GM23248 (cell line): ENCODE measurements at regions not wholly inside any gene's neighbourhood (a gene's known extent, or its start where the extent isn't known, plus 50 kb on each side); places are given as distances from the start of the nearest gene placed in this dataset.
A peak's percentile ranks its signal among the peaks of the same experiment; 100 is the strongest.

Experiments
- DNase-seq: peaks from one replicate; pipeline ENCODE4 v3.0.0-alpha.2; 2015
- H2AFZ ChIP-seq: fragments of 200-600 bp; sonication (generic); 2 replicates; pipeline ENCODE4 v1.6.1; 2016; ENCODE audit warnings: antibody characterized with exemption
- H3F3A ChIP-seq: fragments of 200-600 bp; sonication (generic); 2 replicates; pipeline ENCODE4 v1.6.1; 2016; ENCODE audit warnings: mild to moderate bottlenecking, antibody characterized with exemption, mixed run types; ENCODE audit not compliant: insufficient read depth
- H3K27ac ChIP-seq: fragments of 200-600 bp; sonication (generic); 2 replicates; pipeline ENCODE4 v1.5.1; 2016; ENCODE audit warnings: mild to moderate bottlenecking
- H3K27me3 ChIP-seq: fragments of 200-600 bp; sonication (generic); replicated peaks from 2 replicates; pipeline ENCODE4 v1.6.1; 2016; ENCODE audit warnings: mild to moderate bottlenecking; ENCODE audit not compliant: insufficient read depth
- H3K36me3 ChIP-seq: fragments of 200-600 bp; sonication (generic); 2 replicates; pipeline ENCODE4 v1.6.1; 2016; ENCODE audit warnings: low read depth, mild to moderate bottlenecking
- H3K4me1 ChIP-seq: fragments of 200-600 bp; sonication (generic); 2 replicates; pipeline ENCODE4 v1.6.1; 2016; ENCODE audit warnings: mild to moderate bottlenecking; ENCODE audit not compliant: insufficient read depth
- H3K4me2 ChIP-seq: fragments of 200-600 bp; sonication (generic); one replicate; pipeline ENCODE4 v1.6.1; 2016; ENCODE audit warnings: mild to moderate bottlenecking; ENCODE audit not compliant: unreplicated experiment
- H3K4me3 ChIP-seq: fragments of 200-600 bp; sonication (generic); 2 replicates; pipeline ENCODE4 v1.5.1; 2016; ENCODE audit warnings: mild to moderate bottlenecking
- H3K79me2 ChIP-seq: fragments of 200-600 bp; sonication (generic); 2 replicates; pipeline ENCODE4 v1.6.1; 2016; ENCODE audit warnings: mild to moderate bottlenecking; ENCODE audit not compliant: insufficient read depth
- H3K9ac ChIP-seq: fragments of 200-600 bp; sonication (generic); 2 replicates; pipeline ENCODE4 v1.6.1; 2016; ENCODE audit warnings: mild to moderate bottlenecking
- H3K9me2 ChIP-seq: fragments of 200-600 bp; sonication (generic); 2 replicates; pipeline ENCODE4 v1.6.1; 2016; ENCODE audit warnings: mixed run types, mild to moderate bottlenecking, moderate library complexity; ENCODE audit not compliant: insufficient read depth
- H3K9me3 ChIP-seq: fragments of 200-600 bp; sonication (generic); one replicate; pipeline ENCODE4 v1.6.1; 2017; ENCODE audit warnings: low read depth
- H4K20me1 ChIP-seq: fragments of 200-600 bp; sonication (generic); 2 replicates; pipeline ENCODE4 v1.6.0; 2016; ENCODE audit not compliant: insufficient read depth
- EZH2 ChIP-seq: fragments of 200-600 bp; sonication (generic); IDR thresholded peaks from 2 replicates; pipeline ENCODE4 v1.6.1; 2018; ENCODE audit warnings: antibody characterized with exemption, mild to moderate bottlenecking; ENCODE audit not compliant: insufficient read depth, poor library complexity, severe bottlenecking
- EZH2phosphoT487 ChIP-seq: fragments of 200-600 bp; sonication (generic); IDR thresholded peaks from 2 replicates; pipeline ENCODE4 v1.6.1; 2018; ENCODE audit warnings: antibody characterized with exemption, moderate library complexity, mild to moderate bottlenecking, low read depth; ENCODE audit not compliant: insufficient read depth
- WGBS, 2 experiments: methylation state at CpG; one replicate each; pipeline ENCODE4 v1.1.6; 2015 to 2017; ENCODE audit warnings: low lambda C conversion rate in 2 of 2, low coverage in 1 of 2; ENCODE audit errors: missing lambda C conversion rate in 2 of 2; 5-methylcytosine and 5-hydroxymethylcytosine counted together
- in situ Hi-C: fragments of 300-500 bp; cut with MboI; formaldehyde crosslinking; loops from 2 replicates; pipeline ENCODE4 v1.15.0; 2020

- no peaks in the 10 kb centered on the region for H3K9me3 ChIP-seq
- peak; percentile 63 for DNase-seq
- peak overlapping the region; percentile 36 for H3K4me2 ChIP-seq
- 58 to 64% methylated on average over 1 of the region's 1 CpG for WGBS, 2 experiments
- no peak for TF ChIP-seq EZH2
- TF ChIP-seq EZH2phosphoT487, result no peak
- in situ Hi-C loops, result no loop called here
- peaks cover 14% of the 10 kb centered on the region for H3K4me1 ChIP-seq
- no peaks in the 10 kb centered on the region for H3K79me2 ChIP-seq
- H3K9me2 ChIP-seq, result no peaks in the 10 kb centered on the region
- no peak overlapping the region for H3K9ac ChIP-seq
- H3K4me3 ChIP-seq, result no peak overlapping the region
- H3K27me3 ChIP-seq, result no peaks in the 10 kb centered on the region
- H4K20me1 ChIP-seq, result no peaks in the 10 kb centered on the region
- H3F3A ChIP-seq, result peaks cover 16% of the 10 kb centered on the region
- 0 out of 2 replicates have a peak overlapping the region, but pooled peaks have one; percentile 5 for H2AFZ ChIP-seq
- H3K36me3 ChIP-seq, result no peaks in the 10 kb centered on the region
- H3K27ac ChIP-seq, result peak overlapping the region; percentile 57
Observed at GRCh38 chr4:53676402-53676871, 85.2 kb upstream of the LNX1 start.

GRCh38 chr4:53674903-53675302, 83.6 kb upstream of the LNX1 start:
- 80 to 84% methylated on average over 5 of the region's 5 CpGs for WGBS, 2 experiments
- Histone ChIP-seq H3K27ac (no peak overlapping the region), H3K9me3 (no peaks in the 10 kb centered on the region), H3K4me1 (peaks cover 14% of the 10 kb centered on the region), H3K36me3 (no peaks in the 10 kb centered on the region), H4K20me1 (no peaks in the 10 kb centered on the region), H3K4me3 (no peak overlapping the region), H3K9ac (no peak overlapping the region), H3K9me2 (no peaks in the 10 kb centered on the region), H3K4me2 (no peak overlapping the region), H3K79me2 (no peaks in the 10 kb centered on the region), H3F3A (peaks cover 16% of the 10 kb centered on the region), H2AFZ (no peak overlapping the region), H3K27me3 (no peaks in the 10 kb centered on the region)
- in situ Hi-C loops, result no loop called here
- TF ChIP-seq EZH2phosphoT487 (no peak), EZH2 (no peak)
- DNase-seq, result no peak

- no peak overlapping the region for H3K4me2 ChIP-seq
- no peak overlapping the region for H3K4me3 ChIP-seq
- no peaks in the 10 kb centered on the region for H3K9me2 ChIP-seq
- DNase-seq, result no peak
- no peak overlapping the region for H2AFZ ChIP-seq
- 63 to 77% methylated on average over 2 of the region's 2 CpGs for WGBS, 2 experiments
- H3K9me3 ChIP-seq, result no peaks in the 10 kb centered on the region
- H3K79me2 ChIP-seq, result no peaks in the 10 kb centered on the region
- H3K27me3 ChIP-seq, result no peaks in the 10 kb centered on the region
- peaks cover 14% of the 10 kb centered on the region for H3K4me1 ChIP-seq
- H3F3A ChIP-seq, result peaks cover 16% of the 10 kb centered on the region
- no peak overlapping the region for H3K9ac ChIP-seq
- in situ Hi-C loops, result no loop called here
- H3K27ac ChIP-seq, result no peak overlapping the region
- H3K36me3 ChIP-seq, result no peaks in the 10 kb centered on the region
- TF ChIP-seq EZH2, result no peak
- TF ChIP-seq EZH2phosphoT487, result no peak
- H4K20me1 ChIP-seq, result no peaks in the 10 kb centered on the region
Observed at GRCh38 chr4:53672873-53673272, 81.6 kb upstream of the LNX1 start.

- H3F3A ChIP-seq, result peaks cover 10% of the 10 kb centered on the region
- no peaks in the 10 kb centered on the region for H4K20me1 ChIP-seq
- no peak overlapping the region for H3K4me2 ChIP-seq
- H3K9me2 ChIP-seq, result no peaks in the 10 kb centered on the region
- H3K4me3 ChIP-seq, result no peak overlapping the region
- H3K9me3 ChIP-seq, result no peaks in the 10 kb centered on the region
- H3K27ac ChIP-seq, result no peak overlapping the region
- no peak overlapping the region for H3K9ac ChIP-seq
- H3K36me3 ChIP-seq, result no peaks in the 10 kb centered on the region
- no peaks in the 10 kb centered on the region for H3K27me3 ChIP-seq
- peaks cover 10% of the 10 kb centered on the region for H3K4me1 ChIP-seq
- H3K79me2 ChIP-seq, result no peaks in the 10 kb centered on the region
- no peak for TF ChIP-seq EZH2phosphoT487
- TF ChIP-seq EZH2, result no peak
- no peak overlapping the region for H2AFZ ChIP-seq
- 97 to 98% methylated on average over 2 of the region's 2 CpGs for WGBS, 2 experiments
- in situ Hi-C loops, result no loop called here
- no peak for DNase-seq
Observed at GRCh38 chr4:53671757-53672156, 80.5 kb upstream of the LNX1 start.

GRCh38 chr4:53659737-53660136, 68.5 kb upstream of the LNX1 start:
- Histone ChIP-seq H3K27me3 (no peaks in the 10 kb centered on the region), H3K9me3 (no peaks in the 10 kb centered on the region), H4K20me1 (no peaks in the 10 kb centered on the region), H3K4me2 (no peak overlapping the region), H3K4me1 (peaks cover 24% of the 10 kb centered on the region), H3F3A (peaks cover 29% of the 10 kb centered on the region), H3K9me2 (no peaks in the 10 kb centered on the region), H3K4me3 (no peak overlapping the region), H3K27ac (no peak overlapping the region), H2AFZ (no peak overlapping the region), H3K9ac (no peak overlapping the region), H3K79me2 (no peaks in the 10 kb centered on the region), H3K36me3 (no peaks in the 10 kb centered on the region)
- in situ Hi-C loops, result no loop called here
- TF ChIP-seq EZH2 (no peak), EZH2phosphoT487 (no peak)
- no peak for DNase-seq
- WGBS, 2 experiments, result 68 to 69% methylated on average over 2 of the region's 2 CpGs
